ENCODE measurements at regions not wholly inside any gene's neighbourhood (a gene's known extent, or its start where the extent isn't known, plus 50 kb on each side); places are given as distances from the start of the nearest gene placed in this dataset.

GRCh38 chr12:60689137-60689536, 1093.3 kb downstream of the SLC16A7 start:
- TF ChIP-seq CEBPB (tag; IDR thresholded peaks at IDR 0.05) (no peak), CTCF (IDR thresholded peaks at IDR 0.05 in 2 of 3, conservative IDR thresholded peaks at IDR 0.05 in 1 of 3; ENCODE audit: insufficient read depth in 2 of 3, low read depth in 1 of 3, low read length in 3 of 3) (no peak), MED1 (CRISPR knock-in tag; IDR thresholded peaks at IDR 0.05; ENCODE audit: borderline replicate concordance) (no peak), ARID3A (IDR thresholded peaks at IDR 0.05; ENCODE audit: borderline replicate concordance, low read depth, low read length) (no peak)

All from K562 (cell line).